ENCODE measurements at regions not wholly inside any gene's neighbourhood (a gene's known extent, or its start where the extent isn't known, plus 50 kb on each side); places are given as distances from the start of the nearest gene placed in this dataset.
A peak's percentile ranks its signal among the peaks of the same experiment; 100 is the strongest.
"Not testable (repeated sequence)": the region's sequence is repeated elsewhere in the genome, so short reads cannot be mapped to it uniquely, and the experiment has no call there.

GRCh38 chr5:34189752-34190411 is 146.9 kb upstream of the C1QTNF3 start:
- not testable (repeated sequence) for DNase-seq

- peak in 1 of 2 experiments; percentile 12 for DNase-seq
Observed at GRCh38 chr5:34190466-34190865, 147.5 kb upstream of the C1QTNF3 start.

- peak in 1 of 2 experiments; percentile 10 for DNase-seq
Observed at GRCh38 chr5:34191279-34191744, 148.3 kb upstream of the C1QTNF3 start.

DNA sequence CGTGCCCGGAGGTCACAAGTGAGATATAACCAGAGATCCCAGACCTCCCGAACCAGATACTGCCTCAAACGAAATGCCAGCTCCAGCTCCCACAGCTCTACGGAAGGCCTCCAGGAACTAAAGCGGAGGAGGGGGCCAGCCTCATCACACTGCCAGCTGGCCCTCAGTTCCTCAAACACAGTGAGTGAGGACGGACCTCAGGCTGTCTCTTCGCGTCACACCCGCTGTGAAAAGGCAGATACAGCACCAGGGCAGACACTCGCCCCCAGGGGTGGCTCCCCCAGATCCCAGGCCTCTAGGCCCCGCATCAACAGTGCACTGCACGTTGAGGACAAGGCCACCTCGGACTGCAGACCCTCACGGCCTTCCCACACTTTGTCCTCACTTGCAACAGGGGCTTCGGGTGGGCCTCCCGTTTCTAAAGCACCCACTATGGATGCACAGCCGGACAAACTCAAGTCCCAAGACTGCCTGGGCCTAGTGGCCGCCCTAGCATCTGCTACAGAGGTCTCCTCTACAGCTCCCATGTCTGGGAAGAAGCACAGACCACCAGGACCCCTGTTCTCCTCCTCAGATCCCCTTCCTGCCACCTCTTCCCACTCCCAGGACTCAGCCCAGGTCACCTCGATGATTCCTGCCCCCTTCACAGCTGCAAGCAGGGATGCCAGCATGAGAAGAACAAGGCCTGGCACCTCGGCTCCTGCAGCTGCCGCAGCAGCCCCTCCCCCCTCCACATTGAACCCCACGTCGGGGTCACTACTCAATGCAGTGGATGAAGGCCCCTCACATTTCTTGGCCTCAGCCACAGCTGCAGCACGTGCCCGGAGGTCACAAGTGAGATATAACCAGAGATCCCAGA is 149.3 kb upstream of the C1QTNF3 start:
- DNase-seq = peak in 1 of 2 experiments; percentile 11

- DNase-seq = not testable (repeated sequence)
Observed at GRCh38 chr5:34192923-34193262, 149.9 kb upstream of the C1QTNF3 start.

GRCh38 chr5:34193297-34193696 is 150.3 kb upstream of the C1QTNF3 start:
- not testable (repeated sequence) for DNase-seq

DNA sequence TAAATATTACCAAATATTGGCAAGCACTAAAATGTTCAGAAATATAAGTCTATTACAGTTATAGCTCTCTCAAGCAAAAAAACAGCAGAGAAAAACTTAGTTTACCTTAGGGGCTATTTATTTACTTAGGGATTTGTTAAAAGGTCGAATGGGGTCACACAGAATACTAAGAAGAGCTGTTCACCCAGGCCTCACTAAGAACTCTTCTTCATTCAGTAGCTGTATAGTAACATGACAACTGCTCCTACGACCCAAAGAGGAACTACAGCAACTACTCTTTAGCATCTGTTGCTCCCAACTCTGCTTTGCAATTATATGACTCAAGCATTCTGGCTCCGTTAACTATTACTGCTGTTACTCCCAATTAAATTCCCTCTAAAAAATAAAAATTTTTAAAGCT is 150.8 kb upstream of the C1QTNF3 start:
- DNase-seq = not testable (repeated sequence)

- not testable (repeated sequence) for DNase-seq
Observed at GRCh38 chr5:34196091-34196490, 153.1 kb upstream of the C1QTNF3 start.

DNA sequence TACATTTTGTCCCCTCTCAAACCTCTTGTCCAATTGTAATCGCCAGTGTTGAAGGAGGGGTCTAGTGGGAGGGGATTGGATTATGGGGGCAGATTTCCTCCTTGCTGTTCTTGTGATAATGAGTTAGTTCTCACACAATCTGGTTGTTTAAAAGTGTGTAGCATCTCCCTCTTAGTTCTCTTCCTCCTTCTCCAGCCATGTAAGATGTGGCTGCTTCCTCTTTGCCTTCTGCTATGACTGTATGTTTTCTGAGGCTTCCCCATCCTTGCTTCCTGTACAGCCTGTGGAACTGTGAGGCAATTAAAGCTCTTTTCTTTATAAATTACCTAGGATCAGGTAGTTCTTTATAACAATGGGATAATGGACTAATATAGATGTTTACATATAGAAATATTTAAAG is 162.3 kb upstream of the C1QTNF3 start:
- DNase-seq = not testable (repeated sequence)

GRCh38 chr5:34217386-34217785 is 174.4 kb upstream of the C1QTNF3 start:
- not testable (repeated sequence) for DNase-seq

- DNase-seq = not testable (repeated sequence)
Observed at GRCh38 chr5:34221329-34222073, 178.5 kb upstream of the C1QTNF3 start.

DNA sequence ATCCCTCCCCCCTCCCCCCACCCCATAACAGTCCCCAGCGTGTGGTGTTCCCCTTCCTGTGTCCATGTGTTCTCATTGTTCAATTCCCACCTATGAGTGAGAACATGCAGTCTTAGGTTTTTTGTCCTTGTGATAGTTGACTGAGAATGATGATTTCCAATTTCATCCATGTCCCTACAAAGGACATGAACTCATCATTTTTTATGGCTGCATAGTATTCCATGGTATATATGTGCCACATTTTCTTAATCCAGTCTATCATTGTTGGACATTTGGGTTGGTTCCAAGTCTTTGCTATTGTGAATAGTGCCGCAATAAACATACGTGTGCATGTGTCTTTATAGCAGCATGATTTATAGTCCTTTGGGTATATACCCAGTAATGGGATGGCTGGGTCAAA is 180.1 kb upstream of the C1QTNF3 start:
- DNase-seq = not testable (repeated sequence)

- not testable (repeated sequence) for DNase-seq
Observed at GRCh38 chr5:34230402-34230801, 187.4 kb upstream of the C1QTNF3 start.

GRCh38 chr5:34243802-34244201 is 200.8 kb upstream of the C1QTNF3 start:
- DNase-seq = not testable (repeated sequence)

DNA sequence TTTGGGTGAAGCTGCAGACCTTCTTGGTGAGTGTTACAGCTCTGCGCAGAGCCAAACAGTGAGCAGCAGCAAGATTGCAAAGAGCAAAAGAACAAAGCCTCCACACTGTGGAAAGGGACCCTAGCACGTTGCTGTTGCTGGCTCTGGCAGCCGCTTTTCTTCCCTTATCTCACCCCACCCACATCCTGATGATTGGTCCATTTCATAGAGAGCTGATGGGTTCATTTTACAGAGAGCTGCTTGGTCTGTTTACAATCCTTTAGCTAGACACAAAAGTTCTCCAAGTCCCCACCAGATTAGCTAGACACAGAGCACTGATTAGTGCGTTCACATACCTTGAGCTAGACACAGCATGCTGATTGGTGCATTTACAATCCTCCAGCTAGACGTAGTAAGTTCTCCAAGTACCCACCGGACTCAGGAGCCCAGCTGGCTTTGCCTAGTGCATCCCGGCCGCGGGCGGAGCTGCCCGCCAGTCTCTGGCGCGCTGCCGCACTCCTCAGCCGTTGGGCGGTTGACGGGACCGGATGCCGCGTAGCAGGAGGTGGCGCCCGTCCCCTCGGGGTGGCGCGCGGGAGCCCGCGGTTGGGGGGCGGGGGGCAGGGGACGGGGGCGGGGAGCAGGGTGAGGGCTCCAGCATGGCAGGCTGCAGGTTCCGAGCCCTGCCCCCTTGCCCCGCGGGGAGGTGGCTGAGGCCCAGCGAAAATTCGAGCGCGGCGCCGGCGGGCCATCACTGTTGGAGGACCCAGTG is 201.4 kb upstream of the C1QTNF3 start:
- DNase-seq = peak; percentile 75 to 81

DNA sequence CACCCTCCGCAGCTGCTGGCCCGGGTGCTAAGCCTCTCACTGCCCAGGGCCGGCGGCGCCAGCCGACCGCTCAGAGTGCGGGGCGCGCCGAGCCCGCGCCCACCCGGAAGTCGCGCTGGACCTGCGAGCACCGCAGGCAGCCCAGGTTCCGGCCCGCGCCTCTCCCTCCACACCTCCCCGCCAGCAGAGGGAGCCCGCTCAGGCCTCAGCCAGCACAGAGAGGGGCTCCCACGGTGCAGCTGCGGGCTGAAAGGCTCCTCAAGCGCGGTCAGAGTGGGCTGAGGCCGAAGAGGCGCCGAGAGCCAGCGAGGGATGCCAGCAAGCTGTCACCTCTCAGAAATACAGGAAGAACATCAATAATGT is 202.0 kb upstream of the C1QTNF3 start:
- DNase-seq = not testable (repeated sequence)

DNA sequence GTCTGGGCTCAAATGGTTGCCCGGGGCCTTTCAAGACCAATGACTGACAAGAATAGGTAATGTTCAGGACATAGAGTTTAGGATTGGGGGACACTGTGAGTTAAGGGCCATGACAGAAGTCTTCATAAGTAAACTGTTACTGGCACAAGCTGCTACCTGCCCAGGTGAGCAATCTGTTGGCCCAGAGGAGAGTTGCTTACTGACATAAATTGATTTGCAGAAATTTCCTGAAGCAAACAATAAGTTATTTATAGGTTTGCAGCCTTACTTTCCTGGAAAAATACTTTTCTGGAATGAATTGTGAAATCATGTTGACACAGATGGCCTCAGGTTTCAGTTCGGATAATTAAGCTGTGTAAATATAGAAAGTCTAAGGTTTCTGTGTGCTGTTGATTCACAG is 202.8 kb upstream of the C1QTNF3 start:
- DNase-seq = peak in 1 of 2 experiments; percentile 3

DNA sequence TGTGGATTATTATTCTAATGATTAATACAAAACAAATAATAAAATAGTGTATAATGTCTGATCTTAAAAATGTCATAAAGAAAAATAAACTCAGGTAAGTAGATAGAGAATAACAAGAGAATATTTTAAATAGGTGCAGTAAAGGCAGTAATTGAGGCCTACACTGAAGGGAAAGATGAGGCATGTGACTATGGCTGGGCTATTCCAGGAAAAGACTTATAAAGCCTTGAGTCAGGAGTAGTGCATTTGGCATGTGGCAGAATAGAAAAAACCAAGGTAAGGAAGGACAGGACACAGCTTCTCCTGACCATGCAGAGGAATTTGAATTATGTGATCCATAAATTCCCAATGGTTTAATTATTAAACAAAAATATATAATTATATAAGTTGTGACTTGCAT is 215.6 kb upstream of the C1QTNF3 start:
- not testable (repeated sequence) for DNase-seq

GRCh38 chr5:34261020-34261419 is 218.0 kb upstream of the C1QTNF3 start:
- DNase-seq = not testable (repeated sequence)

DNA sequence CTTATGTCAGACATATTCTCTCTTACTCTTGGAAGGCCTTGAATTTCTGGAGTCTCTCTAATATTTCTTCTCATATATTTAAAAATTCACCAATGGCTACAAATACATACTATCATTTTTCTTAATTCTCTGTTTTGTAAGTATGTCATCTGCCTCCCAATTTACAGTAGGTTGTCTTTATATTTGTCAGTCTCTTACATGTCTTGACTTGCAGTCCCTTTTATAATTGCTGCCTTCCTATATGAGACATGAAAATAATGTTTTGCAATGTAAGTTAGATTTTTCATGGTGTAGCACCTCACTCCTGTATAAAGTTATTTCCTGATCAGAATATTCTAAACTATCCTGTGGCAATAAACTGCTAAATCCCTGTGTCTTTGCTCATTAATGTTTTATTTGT is 223.1 kb upstream of the C1QTNF3 start:
- DNase-seq = not testable (repeated sequence)

DNA sequence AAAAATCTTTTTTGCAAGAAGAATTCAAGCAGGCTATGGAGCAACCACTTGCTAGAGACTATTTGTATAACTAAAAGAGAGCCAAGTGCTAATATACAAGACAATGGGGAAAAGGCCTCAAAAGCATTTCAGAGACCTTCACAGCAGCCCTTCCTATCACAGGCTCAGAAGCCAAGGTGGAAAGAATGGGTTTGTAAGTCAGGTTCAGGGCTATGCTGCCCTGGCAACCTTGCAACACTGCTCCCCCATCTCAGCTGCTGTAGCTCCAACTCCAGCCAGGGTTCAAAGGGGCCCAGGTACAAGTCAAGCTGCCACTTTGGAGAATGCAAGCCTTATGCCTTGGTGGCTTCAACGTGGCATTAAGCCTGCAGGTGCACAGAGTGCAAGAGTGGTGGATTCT is 253.7 kb upstream of the C1QTNF3 start:
- not testable (repeated sequence) for DNase-seq

GRCh38 chr5:34329201-34329600 is 286.2 kb upstream of the C1QTNF3 start:
- not testable (repeated sequence) for DNase-seq
